PFSK-1 (cell line): ENCODE measurements at regions not wholly inside any gene's neighbourhood (a gene's known extent, or its start where the extent isn't known, plus 50 kb on each side); places are given as distances from the start of the nearest gene placed in this dataset.

ENCODE experiments used
- FOXP2 ChIP-seq: optimal IDR thresholded peaks from 2 replicates; pipeline ENCODE3; 2011; ENCODE audit warnings: borderline replicate concordance, control low read depth, inconsistent platforms; ENCODE audit not compliant: insufficient read depth; ENCODE audit errors: extremely low read length, extremely low read depth
- POLR2AphosphoS5 ChIP-seq: IDR thresholded peaks from 2 replicates; pipeline ENCODE4 v1.6.1; 2012; ENCODE audit warnings: low read depth, mild to moderate bottlenecking, control low read depth, low read length, moderate library complexity
- SIN3A ChIP-seq: IDR thresholded peaks from 2 replicates; pipeline ENCODE4 v1.6.1; 2012; ENCODE audit warnings: mild to moderate bottlenecking, low read length, moderate library complexity, borderline replicate concordance; ENCODE audit not compliant: insufficient read depth
- TAF1 ChIP-seq: IDR thresholded peaks from 2 replicates; pipeline ENCODE4 v1.6.1; 2012; ENCODE audit warnings: low read length, control low read depth, borderline replicate concordance; ENCODE audit not compliant: insufficient read depth
- TF ChIP-seq, protein P1 (sequence below), 2 experiments: IDR thresholded peaks; 2 replicates each; pipeline versions ENCODE4 v1.6.1 to v1.8.0; 2011 to 2012; ENCODE audit warnings: low read depth in 2 of 2, low read length in 2 of 2, control low read depth in 1 of 2, inconsistent platforms in 1 of 2, mild to moderate bottlenecking in 1 of 2, moderate library complexity in 1 of 2; ENCODE audit not compliant: insufficient read depth in 1 of 2

DNA sequence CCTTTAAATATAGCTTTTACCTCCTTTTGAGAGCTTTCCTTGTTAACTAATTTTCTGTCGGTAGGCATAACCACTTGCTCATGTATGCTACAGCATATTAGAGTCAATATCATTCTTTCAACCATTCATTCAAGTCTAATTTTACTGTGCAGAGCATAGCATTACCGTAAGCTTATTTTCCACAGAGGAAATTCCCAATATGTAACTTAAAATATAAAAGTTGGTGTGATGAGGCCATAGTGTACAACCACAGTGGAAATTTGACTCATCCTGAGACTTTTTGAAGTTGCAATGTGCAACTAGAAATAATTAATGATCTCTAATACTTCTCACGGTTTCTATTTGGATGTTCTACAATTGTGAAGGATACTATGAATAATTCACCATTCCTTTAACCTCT is 80.6 kb upstream of the KLF6 start:
- no peak for TF ChIP-seq POLR2AphosphoS5
- TF ChIP-seq TAF1: no peak
- TF ChIP-seq SIN3A: no peak
- no peak for TF ChIP-seq FOXP2
- TF ChIP-seq, protein P1, sequence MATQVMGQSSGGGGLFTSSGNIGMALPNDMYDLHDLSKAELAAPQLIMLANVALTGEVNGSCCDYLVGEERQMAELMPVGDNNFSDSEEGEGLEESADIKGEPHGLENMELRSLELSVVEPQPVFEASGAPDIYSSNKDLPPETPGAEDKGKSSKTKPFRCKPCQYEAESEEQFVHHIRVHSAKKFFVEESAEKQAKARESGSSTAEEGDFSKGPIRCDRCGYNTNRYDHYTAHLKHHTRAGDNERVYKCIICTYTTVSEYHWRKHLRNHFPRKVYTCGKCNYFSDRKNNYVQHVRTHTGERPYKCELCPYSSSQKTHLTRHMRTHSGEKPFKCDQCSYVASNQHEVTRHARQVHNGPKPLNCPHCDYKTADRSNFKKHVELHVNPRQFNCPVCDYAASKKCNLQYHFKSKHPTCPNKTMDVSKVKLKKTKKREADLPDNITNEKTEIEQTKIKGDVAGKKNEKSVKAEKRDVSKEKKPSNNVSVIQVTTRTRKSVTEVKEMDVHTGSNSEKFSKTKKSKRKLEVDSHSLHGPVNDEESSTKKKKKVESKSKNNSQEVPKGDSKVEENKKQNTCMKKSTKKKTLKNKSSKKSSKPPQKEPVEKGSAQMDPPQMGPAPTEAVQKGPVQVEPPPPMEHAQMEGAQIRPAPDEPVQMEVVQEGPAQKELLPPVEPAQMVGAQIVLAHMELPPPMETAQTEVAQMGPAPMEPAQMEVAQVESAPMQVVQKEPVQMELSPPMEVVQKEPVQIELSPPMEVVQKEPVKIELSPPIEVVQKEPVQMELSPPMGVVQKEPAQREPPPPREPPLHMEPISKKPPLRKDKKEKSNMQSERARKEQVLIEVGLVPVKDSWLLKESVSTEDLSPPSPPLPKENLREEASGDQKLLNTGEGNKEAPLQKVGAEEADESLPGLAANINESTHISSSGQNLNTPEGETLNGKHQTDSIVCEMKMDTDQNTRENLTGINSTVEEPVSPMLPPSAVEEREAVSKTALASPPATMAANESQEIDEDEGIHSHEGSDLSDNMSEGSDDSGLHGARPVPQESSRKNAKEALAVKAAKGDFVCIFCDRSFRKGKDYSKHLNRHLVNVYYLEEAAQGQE (IDR thresholded peaks at IDR 0.05; ENCODE audit: insufficient read depth in 1 of 2, low read depth in 2 of 2, low read length in 2 of 2): no peak

DNA sequence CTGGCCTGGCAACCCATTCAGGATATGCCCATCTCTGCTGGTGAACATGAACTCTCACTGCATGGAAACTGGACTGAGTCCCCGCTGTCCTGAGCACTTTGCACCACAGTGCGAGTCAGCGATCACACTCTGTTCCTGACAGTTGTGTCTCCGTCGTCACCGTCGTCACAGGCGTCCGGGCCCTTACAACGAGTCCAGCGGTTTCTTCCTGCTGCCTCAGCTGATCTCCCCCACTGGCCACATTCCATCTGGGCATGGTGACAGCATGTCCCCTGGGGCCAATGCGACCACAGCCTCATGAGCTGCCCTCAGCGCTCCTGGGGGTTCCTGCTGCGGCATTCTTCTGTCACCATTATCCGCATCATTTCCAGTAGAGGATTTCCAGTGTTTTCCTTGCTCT is 76.8 kb upstream of the KLF6 start:
- no peak for TF ChIP-seq POLR2AphosphoS5
- no peak for TF ChIP-seq FOXP2
- TF ChIP-seq TAF1: no peak

DNA sequence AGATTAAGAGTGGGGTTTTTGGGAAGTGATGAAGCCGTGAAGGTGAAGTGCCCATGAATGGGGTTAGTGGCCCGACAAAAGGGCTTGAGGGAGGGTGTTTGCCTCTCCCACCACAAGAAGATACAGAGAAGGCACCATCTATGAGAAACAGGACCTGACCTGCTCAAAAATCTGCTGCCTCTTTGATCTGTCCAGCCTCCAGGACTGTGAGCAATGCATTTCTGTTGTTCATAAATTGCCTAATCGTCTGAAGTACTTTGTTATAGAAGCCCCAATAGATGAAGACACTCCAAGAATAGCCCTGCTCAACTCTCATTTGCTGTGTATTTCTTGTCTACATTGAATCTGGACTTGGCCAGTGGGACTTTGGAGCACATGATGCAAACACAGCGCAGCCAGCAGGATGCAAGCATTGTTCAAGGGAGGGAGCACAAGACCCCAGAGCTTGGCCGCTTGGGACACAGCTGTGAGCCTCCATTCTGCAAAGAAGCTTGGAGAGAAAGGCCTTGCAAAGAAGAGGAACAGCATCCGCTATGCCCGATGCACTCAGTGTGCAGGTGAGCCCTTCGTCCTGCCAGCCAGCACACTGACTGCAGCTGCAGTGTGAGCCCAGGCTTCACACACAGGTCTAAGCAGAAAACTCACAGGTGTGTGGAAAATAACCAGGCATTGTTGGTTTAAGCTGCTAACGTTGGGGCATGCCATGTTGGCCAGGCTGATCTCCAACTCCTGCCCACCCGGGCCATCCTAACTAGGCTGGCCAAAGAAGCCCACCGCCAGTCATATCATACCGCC is 73.2 kb upstream of the KLF6 start:
- no peak for TF ChIP-seq TAF1
- TF ChIP-seq, protein P1 (IDR thresholded peaks at IDR 0.05; ENCODE audit: insufficient read depth in 1 of 2, low read depth in 2 of 2, low read length in 2 of 2): no peak
- TF ChIP-seq SIN3A: no peak
- TF ChIP-seq POLR2AphosphoS5: no peak
- TF ChIP-seq FOXP2: no peak

DNA sequence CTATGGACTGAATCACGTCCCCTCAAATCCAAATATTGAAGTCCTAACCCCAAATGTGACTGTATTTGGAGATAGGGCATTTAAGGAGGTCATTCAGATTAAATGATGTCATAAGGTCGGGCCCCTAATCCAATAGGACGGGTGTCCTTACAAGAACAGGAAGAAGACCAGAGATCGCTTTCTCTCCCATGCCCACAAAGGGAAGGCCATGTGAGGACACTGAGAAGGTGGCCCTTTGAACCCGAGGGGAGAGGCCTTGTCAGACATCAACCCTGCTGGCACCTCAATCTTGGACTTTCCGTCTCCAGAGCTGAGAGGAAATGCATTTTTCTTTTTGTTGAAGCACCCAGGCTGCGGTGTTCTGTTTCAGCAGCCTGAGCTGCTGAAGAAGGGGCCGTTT is 72.3 kb upstream of the KLF6 start:
- TF ChIP-seq SIN3A: no peak

DNA sequence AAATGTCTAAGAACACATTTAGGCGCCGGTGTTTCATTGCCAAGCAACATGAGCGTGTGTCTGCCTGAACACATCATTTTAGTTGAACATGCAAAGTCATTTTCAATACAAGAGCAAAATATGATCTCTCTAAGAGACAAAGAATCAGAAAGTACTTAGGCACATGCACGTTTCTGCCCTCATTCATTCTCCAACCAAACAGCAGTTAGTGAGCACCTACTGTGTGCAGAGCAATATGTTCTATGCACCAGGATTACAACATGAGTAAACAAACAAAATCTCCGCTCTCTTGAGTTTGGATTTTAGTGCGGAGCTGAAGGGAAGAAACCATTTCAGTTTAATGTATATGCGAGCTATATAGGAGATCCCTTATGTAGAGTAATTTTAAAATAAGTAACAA is 71.6 kb upstream of the KLF6 start:
- TF ChIP-seq, protein P1 (IDR thresholded peaks at IDR 0.05; ENCODE audit: insufficient read depth in 1 of 2, low read depth in 2 of 2, low read length in 2 of 2): no peak
- TF ChIP-seq TAF1 (no peak), POLR2AphosphoS5 (no peak), SIN3A (no peak), FOXP2 (no peak)

DNA sequence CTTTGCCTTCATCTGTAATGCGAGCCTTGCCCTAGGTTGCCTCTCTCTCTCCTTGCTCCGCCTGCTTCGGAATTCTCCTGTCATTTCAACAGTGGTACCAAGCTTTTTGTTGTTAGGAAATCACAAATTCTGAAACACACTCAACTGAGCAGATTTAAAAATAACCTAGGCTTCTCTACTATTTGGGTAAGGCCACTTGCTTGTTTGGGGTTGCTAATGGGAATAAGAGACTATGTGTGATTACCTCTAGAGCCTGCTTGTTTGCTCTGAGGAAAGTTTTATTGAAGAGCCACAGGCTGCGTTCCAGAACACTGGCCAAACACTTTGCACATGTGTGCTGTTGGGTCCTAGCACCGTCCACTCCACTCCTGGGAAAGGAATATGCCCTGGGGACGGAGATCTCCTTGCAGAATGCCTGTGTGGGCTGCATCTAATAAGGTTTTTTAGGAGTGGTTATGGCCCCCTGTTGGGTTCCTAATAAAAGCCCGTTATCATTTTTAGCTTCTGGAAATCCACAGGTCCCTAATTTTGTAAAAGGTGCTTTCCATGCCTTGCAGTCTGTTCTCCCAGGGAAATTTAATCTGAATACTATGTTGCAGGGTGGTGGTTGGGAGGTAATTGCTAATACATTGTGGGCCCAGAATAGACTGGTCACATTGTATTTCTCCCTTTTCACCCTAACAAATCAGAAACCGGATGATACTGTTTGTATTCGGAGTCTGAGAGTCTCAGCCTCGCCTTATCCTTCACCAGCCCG is 68.7 kb upstream of the KLF6 start:
- TF ChIP-seq TAF1 (no peak), FOXP2 (no peak), POLR2AphosphoS5 (no peak), SIN3A (no peak)
- TF ChIP-seq, protein P1 (IDR thresholded peaks at IDR 0.05; ENCODE audit: insufficient read depth in 1 of 2, low read depth in 2 of 2, low read length in 2 of 2): no peak
